ENCODE measurements at regions not wholly inside any gene's neighbourhood (a gene's known extent, or its start where the extent isn't known, plus 50 kb on each side); places are given as distances from the start of the nearest gene placed in this dataset.

GRCh38 chr2:45205480-45205879, 196.2 kb upstream of the SIX2 start:
- TF ChIP-seq, protein P1, sequence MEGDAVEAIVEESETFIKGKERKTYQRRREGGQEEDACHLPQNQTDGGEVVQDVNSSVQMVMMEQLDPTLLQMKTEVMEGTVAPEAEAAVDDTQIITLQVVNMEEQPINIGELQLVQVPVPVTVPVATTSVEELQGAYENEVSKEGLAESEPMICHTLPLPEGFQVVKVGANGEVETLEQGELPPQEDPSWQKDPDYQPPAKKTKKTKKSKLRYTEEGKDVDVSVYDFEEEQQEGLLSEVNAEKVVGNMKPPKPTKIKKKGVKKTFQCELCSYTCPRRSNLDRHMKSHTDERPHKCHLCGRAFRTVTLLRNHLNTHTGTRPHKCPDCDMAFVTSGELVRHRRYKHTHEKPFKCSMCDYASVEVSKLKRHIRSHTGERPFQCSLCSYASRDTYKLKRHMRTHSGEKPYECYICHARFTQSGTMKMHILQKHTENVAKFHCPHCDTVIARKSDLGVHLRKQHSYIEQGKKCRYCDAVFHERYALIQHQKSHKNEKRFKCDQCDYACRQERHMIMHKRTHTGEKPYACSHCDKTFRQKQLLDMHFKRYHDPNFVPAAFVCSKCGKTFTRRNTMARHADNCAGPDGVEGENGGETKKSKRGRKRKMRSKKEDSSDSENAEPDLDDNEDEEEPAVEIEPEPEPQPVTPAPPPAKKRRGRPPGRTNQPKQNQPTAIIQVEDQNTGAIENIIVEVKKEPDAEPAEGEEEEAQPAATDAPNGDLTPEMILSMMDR (IDR thresholded peaks at IDR 0.05; ENCODE audit: low read length) = no peak
- no peak for TF ChIP-seq EZH2 (optimal IDR thresholded peaks at IDR 0.05; ENCODE audit: low read depth, low read length)
- no peak for TF ChIP-seq EZH2phosphoT487 (IDR thresholded peaks at IDR 0.05; ENCODE audit: low read length)
